Panc1 (cell line): ENCODE measurements at regions not wholly inside any gene's neighbourhood (a gene's known extent, or its start where the extent isn't known, plus 50 kb on each side); places are given as distances from the start of the nearest gene placed in this dataset.

Experiments
- CTCF ChIP-seq: fragments of 450-650 bp; IDR thresholded peaks from 2 replicates; pipeline ENCODE4 v1.5.1; 2017; ENCODE audit warnings: mild to moderate bottlenecking
- POLR2AphosphoS5 ChIP-seq: IDR thresholded peaks from 2 replicates; pipeline ENCODE4 v1.6.1; 2012; ENCODE audit warnings: mild to moderate bottlenecking, low read depth, low read length, moderate library complexity
- REST ChIP-seq, 2 experiments: IDR thresholded peaks; 2 replicates each; pipeline ENCODE4 v1.6.1; 2011 to 2012; ENCODE audit warnings: low read depth in 2 of 2, control low read depth in 1 of 2, low read length in 1 of 2, mild to moderate bottlenecking in 1 of 2, moderate library complexity in 1 of 2; ENCODE audit not compliant: insufficient read depth in 1 of 2
- SIN3A ChIP-seq: IDR thresholded peaks from 2 replicates; pipeline ENCODE4 v1.6.1; 2012; ENCODE audit warnings: low read depth, mild to moderate bottlenecking, low read length, moderate library complexity, borderline replicate concordance; ENCODE audit not compliant: insufficient read depth
- TCF7L2 ChIP-seq: IDR thresholded peaks from 2 replicates; pipeline ENCODE4 v1.6.1; 2011; ENCODE audit warnings: mild to moderate bottlenecking, low read depth, low read length, inconsistent platforms

- no peak for TF ChIP-seq CTCF
- no peak for TF ChIP-seq SIN3A
- TF ChIP-seq TCF7L2: no peak
- no peak for TF ChIP-seq POLR2AphosphoS5
- no peak for TF ChIP-seq REST (IDR thresholded peaks at IDR 0.05; ENCODE audit: insufficient read depth in 1 of 2, low read depth in 2 of 2, low read length in 1 of 2)
Measured at GRCh38 chr13:57425531-57425930, 206.0 kb upstream of the PCDH17 start.
